22Rv1 (cell line): ENCODE measurements at regions not wholly inside any gene's neighbourhood (a gene's known extent, or its start where the extent isn't known, plus 50 kb on each side); places are given as distances from the start of the nearest gene placed in this dataset.

Source experiments
- ZFX ChIP-seq: fragments of 450-650 bp; IDR thresholded peaks from 2 replicates; pipeline ENCODE4 v1.6.1; 2017; ENCODE audit warnings: antibody characterized with exemption, borderline replicate concordance
- TF ChIP-seq, protein P1 (sequence below): fragments of 450-650 bp; IDR thresholded peaks from 2 replicates; pipeline ENCODE4 v1.5.1; 2017; ENCODE audit warnings: mild to moderate bottlenecking

DNA sequence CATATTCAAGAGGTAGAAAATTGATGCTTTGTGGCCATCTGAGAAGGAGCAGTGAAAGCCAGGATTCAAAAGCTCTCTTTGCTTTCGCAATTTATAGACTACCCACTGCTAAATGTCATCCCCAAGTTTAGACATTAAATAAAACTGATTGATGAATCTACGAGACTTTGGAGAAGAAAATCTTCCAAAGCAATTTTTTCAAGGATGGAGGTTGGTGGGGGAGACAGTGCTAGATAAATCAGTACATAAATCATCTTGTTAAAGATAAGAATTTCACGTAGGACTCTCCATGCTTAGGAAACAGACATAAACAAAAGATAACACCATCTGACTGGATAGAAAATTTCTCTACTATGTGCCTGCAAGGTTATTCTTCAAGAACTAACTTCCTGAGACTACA is 147.6 kb upstream of the TIAM1 start:
- TF ChIP-seq, protein P1, sequence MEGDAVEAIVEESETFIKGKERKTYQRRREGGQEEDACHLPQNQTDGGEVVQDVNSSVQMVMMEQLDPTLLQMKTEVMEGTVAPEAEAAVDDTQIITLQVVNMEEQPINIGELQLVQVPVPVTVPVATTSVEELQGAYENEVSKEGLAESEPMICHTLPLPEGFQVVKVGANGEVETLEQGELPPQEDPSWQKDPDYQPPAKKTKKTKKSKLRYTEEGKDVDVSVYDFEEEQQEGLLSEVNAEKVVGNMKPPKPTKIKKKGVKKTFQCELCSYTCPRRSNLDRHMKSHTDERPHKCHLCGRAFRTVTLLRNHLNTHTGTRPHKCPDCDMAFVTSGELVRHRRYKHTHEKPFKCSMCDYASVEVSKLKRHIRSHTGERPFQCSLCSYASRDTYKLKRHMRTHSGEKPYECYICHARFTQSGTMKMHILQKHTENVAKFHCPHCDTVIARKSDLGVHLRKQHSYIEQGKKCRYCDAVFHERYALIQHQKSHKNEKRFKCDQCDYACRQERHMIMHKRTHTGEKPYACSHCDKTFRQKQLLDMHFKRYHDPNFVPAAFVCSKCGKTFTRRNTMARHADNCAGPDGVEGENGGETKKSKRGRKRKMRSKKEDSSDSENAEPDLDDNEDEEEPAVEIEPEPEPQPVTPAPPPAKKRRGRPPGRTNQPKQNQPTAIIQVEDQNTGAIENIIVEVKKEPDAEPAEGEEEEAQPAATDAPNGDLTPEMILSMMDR: no peak
- TF ChIP-seq ZFX: no peak
